Spleen (tissue), 11 donors: ENCODE measurements at regions not wholly inside any gene's neighbourhood (a gene's known extent, or its start where the extent isn't known, plus 50 kb on each side); places are given as distances from the start of the nearest gene placed in this dataset.
A peak's percentile ranks its signal among the peaks of the same experiment; 100 is the strongest.

Source experiments
- DNase-seq: peaks from one replicate; pipeline ENCODE4 v3.0.0-alpha.2; 2020
- H3K27ac ChIP-seq, 8 donors: fragments of 200-600 bp; sonication (generic) in 7 of 8; 1 replicate in 4 of 8; 2 replicates in 4 of 8; pipeline versions ENCODE4 v1.5.0 to v1.8.0; 2016 to 2021; ENCODE audit warnings: inconsistent platforms in 4 of 8, mild to moderate bottlenecking in 4 of 8, moderate library complexity in 1 of 8
- H3K27me3 ChIP-seq, 7 donors: fragments of 200-600 bp; sonication (generic) in 6 of 7; replicated peaks in 1 of 7; 1 replicate in 4 of 7; 2 replicates in 3 of 7; pipeline versions ENCODE4 v1.5.0 to v1.8.0; 2016 to 2021; ENCODE audit warnings: inconsistent platforms in 3 of 7, mild to moderate bottlenecking in 1 of 7
- H3K36me3 ChIP-seq, 6 donors: fragments of 200-600 bp; sonication (generic) in 5 of 6; 1 replicate in 4 of 6; 2 replicates in 2 of 6; pipeline versions ENCODE4 v1.5.0 to v1.8.0; 2016 to 2021; ENCODE audit warnings: inconsistent platforms in 2 of 6
- H3K4me1 ChIP-seq, 6 donors: fragments of 200-600 bp; sonication (generic) in 5 of 6; 1 replicate in 3 of 6; 2 replicates in 3 of 6; pipeline versions ENCODE4 v1.5.0 to v1.8.0; 2016 to 2021; ENCODE audit warnings: inconsistent platforms in 3 of 6
- H3K4me3 ChIP-seq, 8 donors: fragments of 200-600 bp; sonication (generic) in 7 of 8; 1 replicate in 4 of 8; 2 replicates in 4 of 8; pipeline versions ENCODE4 v1.5.0 to v1.8.0; 2016 to 2021; ENCODE audit warnings: inconsistent platforms in 4 of 8, mild to moderate bottlenecking in 4 of 8, moderate library complexity in 2 of 8
- H3K9me3 ChIP-seq, 8 donors: fragments of 200-600 bp; sonication (generic) in 7 of 8; 1 replicate in 4 of 8; 2 replicates in 4 of 8; pipeline versions ENCODE4 v1.5.0 to v1.8.0; 2016 to 2021; ENCODE audit warnings: inconsistent platforms in 4 of 8
- POLR2A ChIP-seq, 3 donors: fragments of 450-650 bp; IDR thresholded peaks; one replicate each; pipeline ENCODE4 v1.5.1; 2017; ENCODE audit warnings: antibody characterized with exemption in 3 of 3, mild to moderate bottlenecking in 1 of 3
- POLR2AphosphoS5 ChIP-seq, 3 donors: sonication (generic); formaldehyde crosslinking; IDR thresholded peaks; one replicate each; pipeline ENCODE4 v1.5.1; 2017; ENCODE audit warnings: antibody characterized with exemption in 3 of 3
- WGBS, 5 donors: extraction: QIAGEN DNeasy Blood & Tissue Kit in 3 of 5; methylation state at CpG; one replicate each; pipeline versions ENCODE4 v1.1.5 to v1.1.7; 2013 to 2018; 5-methylcytosine and 5-hydroxymethylcytosine counted together
- intact Hi-C: fragments of 100-400 bp; cut with DNase I; formaldehyde crosslinking; loops from one replicate; pipeline ENCODE4 v1.15.0; 2023; ENCODE audit warnings: low total_unique reads
- TF ChIP-seq, protein P1 (sequence below), 11 experiments: fragments of 200-600 bp in 7 of 11; fragments of 450-650 bp in 4 of 11; sonication (generic) in 4 of 11; IDR thresholded peaks in 8 of 11; conservative IDR thresholded peaks in 3 of 11; 1 replicate in 7 of 11; 2 replicates in 4 of 11; pipeline versions ENCODE4 v1.4.0 to v1.8.0; 2016 to 2021; ENCODE audit warnings: antibody characterized with exemption in 11 of 11, inconsistent platforms in 4 of 11, mild to moderate bottlenecking in 1 of 11
- donor health status: healthy with polysubstance abuse.
- donor health status: DM: no; HTN: no; CAD: no; lungs with moderate emphysema.
- donor health status: DM: no; HTN: no; CAD: no.
- donor health status: Bipolar disorder and iron deficiency.
- donor health status: healthy.
- donor health status: DM: no; HTN: no; CAD: no.
- donor health status: DM: yes; HTN: yes; CAD: no.

DNA sequence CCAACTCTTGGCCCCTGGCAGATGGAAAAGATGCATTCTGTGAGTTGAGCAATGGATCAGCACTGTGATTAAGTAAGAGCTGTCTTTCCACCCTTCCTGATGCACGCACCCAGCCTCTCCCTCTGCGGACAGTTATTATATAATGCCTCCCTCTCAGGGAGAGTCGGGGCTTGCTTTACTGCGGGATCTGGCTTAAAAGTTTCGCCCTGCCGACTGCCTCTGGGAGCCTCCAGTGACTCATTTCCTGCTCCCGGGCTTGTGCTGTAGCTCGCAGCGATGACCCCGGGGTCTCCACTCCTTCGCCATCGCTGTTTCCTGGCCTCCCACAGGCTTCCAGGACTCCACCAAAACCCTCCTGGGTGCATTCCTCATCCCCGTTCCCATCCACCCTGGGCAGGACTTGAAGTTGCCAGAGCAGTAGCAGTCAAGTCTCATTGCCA is 107.4 kb upstream of the SLC7A1 start:
- 33 to 45% (median 40%) methylated on average over 12 to 13 of the region's 13 CpGs for WGBS, 5 donors
- Histone ChIP-seq H3K4me3 (no peak overlapping the region), H3K4me1 (peaks cover 0 to 15% (median 4%) of the 10 kb centered on the region in 6 donors), H3K27ac (peak overlapping the region in 1 of 8 donors; percentile 17), H3K9me3 (no peaks in the 10 kb centered on the region), H3K36me3 (no peaks in the 10 kb centered on the region), H3K27me3 (peaks cover 0 to 6% (median 0%) of the 10 kb centered on the region in 7 donors)
- intact Hi-C loops = no loop called here
- TF ChIP-seq POLR2A (IDR thresholded peaks at IDR 0.05) (no peak), POLR2AphosphoS5 (IDR thresholded peaks at IDR 0.05) (peak in 1 of 3 donors; percentile 28)
- DNase-seq = no peak

DNA sequence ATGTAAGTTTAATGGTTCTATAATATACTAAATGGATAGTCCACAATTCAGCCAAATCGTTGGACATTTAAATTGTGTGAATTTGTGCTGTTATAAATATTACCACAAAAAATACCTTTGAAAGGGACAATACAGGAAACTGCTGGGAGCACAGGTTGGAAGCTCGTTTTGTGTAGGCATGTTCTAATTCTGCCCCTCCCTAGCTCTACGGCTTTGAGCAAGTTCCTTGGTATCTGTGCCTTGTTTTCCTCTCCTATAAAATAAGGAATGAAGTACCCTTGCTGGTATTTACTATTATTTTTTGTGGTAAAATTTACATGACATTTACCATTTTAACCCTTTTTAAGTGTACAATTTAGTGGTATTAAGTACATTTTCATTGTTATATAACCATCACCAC is 102.6 kb upstream of the SLC7A1 start:
- peaks cover 0 to 10% (median 0%) of the 10 kb centered on the region in 7 donors for H3K27me3 ChIP-seq
- peaks cover 0 to 8% (median 0%) of the 10 kb centered on the region in 6 donors for H3K4me1 ChIP-seq
- no peak overlapping the region for H3K4me3 ChIP-seq
- no peaks in the 10 kb centered on the region for H3K9me3 ChIP-seq
- intact Hi-C loops = no loop called here
- no peaks in the 10 kb centered on the region for H3K36me3 ChIP-seq
- no peak for DNase-seq
- no peak for TF ChIP-seq POLR2A (IDR thresholded peaks at IDR 0.05)
- no peak for TF ChIP-seq POLR2AphosphoS5 (IDR thresholded peaks at IDR 0.05)
- TF ChIP-seq, protein P1, sequence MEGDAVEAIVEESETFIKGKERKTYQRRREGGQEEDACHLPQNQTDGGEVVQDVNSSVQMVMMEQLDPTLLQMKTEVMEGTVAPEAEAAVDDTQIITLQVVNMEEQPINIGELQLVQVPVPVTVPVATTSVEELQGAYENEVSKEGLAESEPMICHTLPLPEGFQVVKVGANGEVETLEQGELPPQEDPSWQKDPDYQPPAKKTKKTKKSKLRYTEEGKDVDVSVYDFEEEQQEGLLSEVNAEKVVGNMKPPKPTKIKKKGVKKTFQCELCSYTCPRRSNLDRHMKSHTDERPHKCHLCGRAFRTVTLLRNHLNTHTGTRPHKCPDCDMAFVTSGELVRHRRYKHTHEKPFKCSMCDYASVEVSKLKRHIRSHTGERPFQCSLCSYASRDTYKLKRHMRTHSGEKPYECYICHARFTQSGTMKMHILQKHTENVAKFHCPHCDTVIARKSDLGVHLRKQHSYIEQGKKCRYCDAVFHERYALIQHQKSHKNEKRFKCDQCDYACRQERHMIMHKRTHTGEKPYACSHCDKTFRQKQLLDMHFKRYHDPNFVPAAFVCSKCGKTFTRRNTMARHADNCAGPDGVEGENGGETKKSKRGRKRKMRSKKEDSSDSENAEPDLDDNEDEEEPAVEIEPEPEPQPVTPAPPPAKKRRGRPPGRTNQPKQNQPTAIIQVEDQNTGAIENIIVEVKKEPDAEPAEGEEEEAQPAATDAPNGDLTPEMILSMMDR (IDR thresholded peaks at IDR 0.05 in 8 of 11, conservative IDR thresholded peaks at IDR 0.05 in 3 of 11) = no peak
- H3K27ac ChIP-seq = no peak overlapping the region
- 79 to 87% (median 85%) methylated on average over 3 of the region's 3 CpGs for WGBS, 5 donors

DNA sequence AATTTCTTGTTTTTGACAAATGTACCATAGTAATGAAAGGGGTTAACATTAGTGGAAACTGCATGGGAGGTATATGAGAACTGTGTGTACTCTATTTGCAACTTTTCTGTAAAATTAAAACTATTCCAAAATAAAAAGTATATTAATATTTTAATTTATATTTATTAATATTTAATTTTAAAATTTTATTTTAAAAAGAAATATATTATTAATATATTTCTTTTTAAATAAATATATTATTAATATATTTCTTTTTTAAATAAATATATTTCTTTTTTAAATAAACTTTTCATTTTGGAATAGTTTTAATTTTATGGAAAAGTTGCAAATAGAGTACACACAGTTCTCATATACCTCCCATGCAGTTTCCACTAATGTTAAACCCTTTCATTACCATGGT is 101.1 kb upstream of the SLC7A1 start:
- intact Hi-C loops = no loop called here
- no peak for DNase-seq
- TF ChIP-seq, protein P1 (IDR thresholded peaks at IDR 0.05 in 8 of 11, conservative IDR thresholded peaks at IDR 0.05 in 3 of 11) = no peak
- TF ChIP-seq POLR2AphosphoS5 (IDR thresholded peaks at IDR 0.05) (no peak), POLR2A (IDR thresholded peaks at IDR 0.05) (no peak)
- Histone ChIP-seq H3K4me1 (no peaks in the 10 kb centered on the region), H3K36me3 (no peaks in the 10 kb centered on the region), H3K27me3 (peaks cover 0 to 6% (median 0%) of the 10 kb centered on the region in 7 donors), H3K27ac (no peak overlapping the region), H3K9me3 (no peaks in the 10 kb centered on the region), H3K4me3 (no peak overlapping the region)

DNA sequence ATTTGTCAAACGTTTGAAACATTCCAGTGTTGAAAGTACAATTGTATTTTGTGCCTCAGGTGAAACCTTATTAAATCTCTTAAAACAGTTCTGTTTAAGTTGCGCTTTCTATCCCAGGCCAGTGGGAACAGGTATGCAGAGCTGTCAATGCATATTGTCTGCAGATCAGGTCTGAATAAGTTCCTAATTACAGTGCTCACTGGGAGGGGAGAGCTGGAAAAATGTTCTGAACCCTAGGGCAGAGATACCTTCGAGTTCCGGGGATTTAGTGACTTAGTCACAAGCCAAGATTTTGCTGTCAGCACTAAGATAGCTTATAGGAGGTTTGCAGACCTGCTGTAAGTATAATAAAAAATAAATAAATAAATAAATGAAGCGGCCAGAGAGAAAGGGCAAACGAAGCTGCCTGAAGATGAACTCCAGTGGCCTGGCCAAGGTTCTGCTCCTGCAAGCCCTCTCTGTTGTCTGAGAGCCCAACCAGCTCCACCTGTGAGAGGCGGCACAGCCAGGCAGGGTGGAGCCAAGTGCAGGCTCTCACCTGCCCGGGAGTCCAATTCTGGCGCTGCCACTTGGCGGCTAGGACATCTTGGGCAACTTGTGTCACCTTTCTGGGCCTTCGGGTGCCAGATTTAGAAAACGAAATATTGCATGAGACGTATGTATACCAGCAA is 97.9 kb upstream of the SLC7A1 start:
- DNase-seq = no peak
- Histone ChIP-seq H3K9me3 (no peaks in the 10 kb centered on the region), H3K36me3 (no peaks in the 10 kb centered on the region), H3K4me3 (no peak overlapping the region), H3K27me3 (peaks cover 0 to 6% (median 0%) of the 10 kb centered on the region in 7 donors), H3K4me1 (no peaks in the 10 kb centered on the region), H3K27ac (no peak overlapping the region)
- intact Hi-C loops = no loop called here
- TF ChIP-seq, protein P1 (IDR thresholded peaks at IDR 0.05 in 8 of 11, conservative IDR thresholded peaks at IDR 0.05 in 3 of 11) = no peak
- TF ChIP-seq POLR2AphosphoS5 (IDR thresholded peaks at IDR 0.05) (no peak), POLR2A (IDR thresholded peaks at IDR 0.05) (no peak)
- 84 to 92% (median 89%) methylated on average over 13 of the region's 13 CpGs for WGBS, 5 donors
